ENCODE measurements at regions not wholly inside any gene's neighbourhood (a gene's known extent, or its start where the extent isn't known, plus 50 kb on each side); places are given as distances from the start of the nearest gene placed in this dataset.

DNA sequence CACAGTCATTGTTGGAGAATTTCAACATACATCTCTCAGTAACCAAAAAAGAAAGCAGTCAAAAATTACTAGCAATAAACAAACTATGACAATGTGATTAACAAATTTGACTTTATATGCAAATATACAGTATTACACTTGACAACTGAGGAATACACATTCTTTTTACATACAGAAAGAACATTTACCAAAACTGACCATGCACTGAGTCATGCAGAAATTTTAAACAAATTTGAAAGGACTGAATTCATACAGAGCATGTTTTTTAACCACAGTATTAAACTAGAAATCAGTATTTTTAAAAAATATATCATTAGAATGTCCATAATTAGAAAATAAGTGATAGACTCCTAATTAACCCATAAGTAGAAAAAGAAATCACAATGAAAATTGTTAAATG is 420.1 kb downstream of the TBC1D4 start:
- no peak for DNase-seq (ENCODE audit: low spot score)
- no peaks in the 10 kb centered on the region for H3K4me1 ChIP-seq
- H3K36me3 ChIP-seq = no peaks in the 10 kb centered on the region
- no peak overlapping the region for H3K4me3 ChIP-seq
- no peaks in the 10 kb centered on the region for H3K9me3 ChIP-seq
- no peaks in the 10 kb centered on the region for H3K27me3 ChIP-seq
- TF ChIP-seq CTCF (IDR thresholded peaks at IDR 0.05) = no peak
- no peak overlapping the region for H3K27ac ChIP-seq

- Histone ChIP-seq H3K27ac (no peak overlapping the region), H3K4me3 (no peak overlapping the region), H3K27me3 (no peaks in the 10 kb centered on the region), H3K4me1 (no peaks in the 10 kb centered on the region), H3K9me3 (no peaks in the 10 kb centered on the region), H3K36me3 (no peaks in the 10 kb centered on the region)
- DNase-seq (ENCODE audit: low spot score) = no peak
- TF ChIP-seq CTCF (IDR thresholded peaks at IDR 0.05) = no peak
Measured at GRCh38 chr13:75055296-75055695, 426.7 kb downstream of the TBC1D4 start.

DNA sequence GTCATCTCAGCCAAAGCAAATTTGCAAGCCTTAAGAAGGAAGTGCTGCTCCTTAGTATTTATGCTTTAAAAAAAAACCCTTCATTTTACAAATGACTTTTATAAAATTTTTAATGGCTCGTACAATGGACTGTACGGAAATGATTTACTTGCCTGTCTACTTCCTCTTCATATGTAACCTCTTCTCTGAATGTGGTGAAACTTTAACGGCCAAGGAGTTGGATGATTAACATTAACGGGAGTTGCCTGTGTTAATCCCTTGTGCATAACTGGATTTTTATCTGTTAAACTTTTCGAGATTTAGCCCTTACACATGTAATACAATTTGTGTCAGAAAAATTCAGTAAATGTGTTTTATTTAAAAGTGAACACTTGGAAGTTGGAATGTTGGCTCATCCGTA is 429.4 kb downstream of the TBC1D4 start:
- Histone ChIP-seq H3K27ac (no peak overlapping the region), H3K27me3 (no peaks in the 10 kb centered on the region), H3K4me3 (no peak overlapping the region), H3K9me3 (no peaks in the 10 kb centered on the region), H3K36me3 (no peaks in the 10 kb centered on the region), H3K4me1 (no peaks in the 10 kb centered on the region)
- DNase-seq (ENCODE audit: low spot score) = no peak
- TF ChIP-seq CTCF (IDR thresholded peaks at IDR 0.05) = no peak

DNA sequence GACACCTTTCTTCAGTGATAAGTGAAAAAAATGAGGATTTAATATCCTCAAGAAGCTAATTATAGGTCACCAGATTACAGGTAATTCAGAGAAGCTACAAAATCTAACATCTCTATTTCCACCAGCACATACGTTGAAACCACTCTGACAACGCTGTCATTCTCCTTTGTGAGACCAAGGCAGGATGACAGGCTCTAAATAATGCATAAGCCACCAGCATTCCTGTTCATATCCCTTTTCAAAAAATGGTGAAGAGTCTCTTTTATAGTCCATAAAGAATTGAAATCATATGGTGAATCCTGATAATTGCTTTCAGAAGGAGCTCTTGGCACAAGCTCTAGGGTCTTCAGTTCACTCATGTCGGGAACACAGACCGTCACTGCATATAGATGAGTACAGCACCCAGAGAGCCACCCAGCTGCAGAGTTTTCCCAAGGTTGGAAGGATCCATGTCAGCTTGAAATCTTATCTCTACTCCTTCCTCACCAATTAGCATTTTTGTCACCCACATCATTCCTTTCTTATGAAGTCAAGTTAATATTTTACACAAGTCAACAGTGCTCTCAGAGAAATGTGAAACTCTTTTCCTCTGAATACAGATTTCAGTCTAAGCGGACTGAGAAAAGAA is 431.4 kb downstream of the TBC1D4 start:
- no peak for DNase-seq (ENCODE audit: low spot score)
- Histone ChIP-seq H3K4me1 (no peaks in the 10 kb centered on the region), H3K9me3 (no peaks in the 10 kb centered on the region), H3K27me3 (no peaks in the 10 kb centered on the region), H3K27ac (no peak overlapping the region), H3K36me3 (no peaks in the 10 kb centered on the region), H3K4me3 (no peak overlapping the region)
- no peak for TF ChIP-seq CTCF (IDR thresholded peaks at IDR 0.05)

DNA sequence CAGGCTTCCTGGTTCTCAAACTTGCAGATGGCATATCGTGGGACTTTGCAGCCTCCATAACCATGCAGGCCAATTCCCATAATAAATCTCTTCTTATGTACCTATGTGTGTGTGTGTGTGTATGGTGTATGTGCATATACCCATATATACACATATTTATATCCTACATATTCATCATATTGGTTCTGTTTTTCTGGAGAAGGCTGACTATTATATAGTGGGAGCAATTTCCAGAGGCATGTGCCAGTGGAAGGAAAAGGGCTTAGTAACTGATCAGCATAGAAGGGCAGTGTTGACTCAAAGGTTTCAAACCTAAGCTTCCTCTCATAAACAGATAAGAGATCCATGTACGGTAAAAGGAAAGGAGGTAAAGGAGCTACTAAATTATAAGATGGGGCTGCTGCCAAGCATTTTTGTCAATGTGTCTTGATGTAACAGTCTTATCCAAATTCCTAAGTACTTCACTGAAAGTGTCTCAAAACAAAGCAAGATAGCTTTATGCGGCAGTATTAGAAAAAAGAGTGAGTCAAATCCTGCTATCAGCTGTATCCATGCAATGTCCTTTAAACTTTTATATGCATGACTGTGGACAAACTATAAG is 432.1 kb downstream of the TBC1D4 start:
- no peak for DNase-seq (ENCODE audit: low spot score)
- TF ChIP-seq CTCF (IDR thresholded peaks at IDR 0.05) = no peak
- Histone ChIP-seq H3K27me3 (no peaks in the 10 kb centered on the region), H3K36me3 (no peaks in the 10 kb centered on the region), H3K4me1 (no peaks in the 10 kb centered on the region), H3K27ac (no peak overlapping the region), H3K9me3 (no peaks in the 10 kb centered on the region), H3K4me3 (no peak overlapping the region)

DNA sequence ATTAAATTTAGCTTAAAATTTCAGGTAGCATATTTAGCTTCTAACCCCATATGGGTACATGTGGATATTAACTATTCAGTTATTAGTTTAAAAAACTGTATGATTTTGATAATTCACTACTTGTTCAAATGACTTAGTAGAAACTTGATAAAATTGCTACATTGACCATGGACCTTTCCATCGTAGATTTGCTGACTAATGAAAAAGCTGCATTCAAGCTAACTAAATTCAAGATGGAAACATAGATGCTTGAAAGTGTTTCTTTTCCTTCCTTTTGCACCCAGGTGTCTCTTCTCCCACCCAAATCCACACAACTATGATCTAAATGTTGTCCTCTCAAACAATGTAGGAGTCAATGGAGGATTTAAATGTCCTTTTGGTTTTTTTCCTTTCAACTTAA is 439.2 kb downstream of the TBC1D4 start:
- no peak overlapping the region for H3K27ac ChIP-seq
- H3K9me3 ChIP-seq = no peaks in the 10 kb centered on the region
- no peaks in the 10 kb centered on the region for H3K4me1 ChIP-seq
- TF ChIP-seq CTCF (IDR thresholded peaks at IDR 0.05) = no peak
- no peaks in the 10 kb centered on the region for H3K36me3 ChIP-seq
- H3K4me3 ChIP-seq = no peak overlapping the region
- H3K27me3 ChIP-seq = no peaks in the 10 kb centered on the region
- DNase-seq (ENCODE audit: low spot score) = no peak
